Glutamatergic neuron (in vitro differentiated cells): ENCODE measurements at regions not wholly inside any gene's neighbourhood (a gene's known extent, or its start where the extent isn't known, plus 50 kb on each side); places are given as distances from the start of the nearest gene placed in this dataset.

ENCODE experiments used
- DNase-seq: peaks from one replicate; pipeline ENCODE4 v3.0.0; 2022
- H3K27ac Mint-ChIP-seq: one replicate; pipeline ENCODE4 v1.8.0; 2020; ENCODE audit warnings: mild to moderate bottlenecking, mixed read lengths, inconsistent platforms; ENCODE audit not compliant: unreplicated experiment
- H3K27me3 Mint-ChIP-seq: one replicate; pipeline ENCODE4 v1.8.0; 2020; ENCODE audit warnings: mild to moderate bottlenecking, moderate library complexity, mixed read lengths, inconsistent platforms; ENCODE audit not compliant: unreplicated experiment
- H3K36me3 Mint-ChIP-seq: one replicate; pipeline ENCODE4 v1.8.0; 2020; ENCODE audit warnings: mild to moderate bottlenecking, mixed read lengths, inconsistent platforms; ENCODE audit not compliant: unreplicated experiment
- H3K4me1 Mint-ChIP-seq: one replicate; pipeline ENCODE4 v1.8.0; 2020; ENCODE audit warnings: mild to moderate bottlenecking, low read depth, mixed read lengths, inconsistent platforms; ENCODE audit not compliant: unreplicated experiment
- H3K4me3 Mint-ChIP-seq: one replicate; pipeline ENCODE4 v1.8.0; 2020; ENCODE audit warnings: mild to moderate bottlenecking, mixed read lengths, inconsistent platforms; ENCODE audit not compliant: unreplicated experiment
- H3K9me3 Mint-ChIP-seq: one replicate; pipeline ENCODE4 v1.8.0; 2020; ENCODE audit warnings: mild to moderate bottlenecking, moderate library complexity, mixed read lengths, inconsistent platforms; ENCODE audit not compliant: unreplicated experiment
- CTCF ChIP-seq: fragments of 200-600 bp; sonication (generic); IDR thresholded peaks from one replicate; pipeline ENCODE4 v1.5.0; 2021; ENCODE audit not compliant: partially characterized antibody, unreplicated experiment

- no peak for DNase-seq
- Mint-ChIP-seq H3K4me1 (peaks cover 5% of the 10 kb centered on the region), H3K27ac (no peak overlapping the region), H3K27me3 (peaks cover 6% of the 10 kb centered on the region), H3K9me3 (peaks cover 5% of the 10 kb centered on the region), H3K4me3 (no peak overlapping the region), H3K36me3 (peaks cover 18% of the 10 kb centered on the region)
- TF ChIP-seq CTCF: no peak
Observed at GRCh38 chr9:87813119-87813463, 69.6 kb upstream of the SPATA31E1 start.

- Mint-ChIP-seq H3K9me3 (peaks cover 5% of the 10 kb centered on the region), H3K4me3 (no peak overlapping the region), H3K36me3 (no peaks in the 10 kb centered on the region), H3K27ac (no peak overlapping the region), H3K4me1 (peaks cover 5% of the 10 kb centered on the region), H3K27me3 (peaks cover 3% of the 10 kb centered on the region)
- no peak for DNase-seq
- TF ChIP-seq CTCF: no peak
Observed at GRCh38 chr9:87816036-87816435, 66.6 kb upstream of the SPATA31E1 start.

GRCh38 chr9:87818308-87818707 lies 64.4 kb upstream of the SPATA31E1 start:
- no peaks in the 10 kb centered on the region for H3K36me3 Mint-ChIP-seq
- H3K27me3 Mint-ChIP-seq: peaks cover 3% of the 10 kb centered on the region
- H3K9me3 Mint-ChIP-seq: peaks cover 2% of the 10 kb centered on the region
- peaks cover 5% of the 10 kb centered on the region for H3K4me1 Mint-ChIP-seq
- DNase-seq: no peak
- no peak overlapping the region for H3K27ac Mint-ChIP-seq
- TF ChIP-seq CTCF: no peak
- no peak overlapping the region for H3K4me3 Mint-ChIP-seq

GRCh38 chr9:87824216-87824875 lies 58.3 kb upstream of the SPATA31E1 start:
- Mint-ChIP-seq H3K27ac (no peak overlapping the region), H3K27me3 (no peaks in the 10 kb centered on the region), H3K9me3 (no peaks in the 10 kb centered on the region), H3K36me3 (peaks cover 3% of the 10 kb centered on the region), H3K4me3 (no peak overlapping the region), H3K4me1 (no peaks in the 10 kb centered on the region)
- no peak for TF ChIP-seq CTCF
- DNase-seq: no peak

DNA sequence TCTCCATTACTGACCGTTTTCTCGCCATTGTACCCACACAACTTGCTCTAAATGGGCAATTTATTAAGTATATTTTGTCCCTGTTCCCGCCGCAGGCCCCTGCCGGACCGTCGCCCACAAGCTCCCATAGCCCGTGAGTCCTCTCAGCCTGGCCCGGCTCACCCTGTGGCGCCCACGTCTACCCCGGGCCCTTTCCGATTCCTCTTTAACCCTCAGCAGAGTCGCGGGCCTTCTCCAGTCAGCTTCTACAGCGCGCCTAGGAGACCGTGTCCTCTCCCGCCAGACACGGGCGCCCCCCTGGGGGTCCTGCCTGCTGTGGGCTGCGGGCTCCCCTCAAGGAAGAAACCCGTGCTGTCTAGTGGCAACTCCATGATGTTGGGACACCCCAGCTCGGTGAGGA lies 57.8 kb upstream of the SPATA31E1 start:
- Mint-ChIP-seq H3K4me1 (no peaks in the 10 kb centered on the region), H3K4me3 (no peak overlapping the region), H3K36me3 (peaks cover 3% of the 10 kb centered on the region), H3K9me3 (no peaks in the 10 kb centered on the region), H3K27ac (no peak overlapping the region), H3K27me3 (no peaks in the 10 kb centered on the region)
- DNase-seq: no peak
- no peak for TF ChIP-seq CTCF
